HUES48 (cell line): ENCODE measurements at regions not wholly inside any gene's neighbourhood (a gene's known extent, or its start where the extent isn't known, plus 50 kb on each side); places are given as distances from the start of the nearest gene placed in this dataset.
"Not testable (repeated sequence)": the region's sequence is repeated elsewhere in the genome, so short reads cannot be mapped to it uniquely, and the experiment has no call there.

Source experiments
- H3K27ac ChIP-seq: one replicate; pipeline ENCODE4 v1.7.0; 2013; ENCODE audit warnings: low read depth, low read length, inconsistent platforms
- H3K27me3 ChIP-seq: 2 replicates; pipeline ENCODE4 v1.6.1; 2013; ENCODE audit warnings: mild to moderate bottlenecking, low read length; ENCODE audit not compliant: control insufficient read depth, insufficient read depth
- H3K36me3 ChIP-seq: 2 replicates; pipeline ENCODE4 v1.6.1; 2013; ENCODE audit warnings: low read length; ENCODE audit not compliant: control insufficient read depth, insufficient read depth
- H3K4me1 ChIP-seq: 2 replicates; pipeline ENCODE4 v1.6.1; 2013; ENCODE audit warnings: mild to moderate bottlenecking, low read length; ENCODE audit not compliant: control insufficient read depth, insufficient read depth
- H3K4me3 ChIP-seq: 2 replicates; pipeline ENCODE4 v1.5.1; 2013; ENCODE audit warnings: mild to moderate bottlenecking, low read depth, low read length
- H3K9ac ChIP-seq: 2 replicates; pipeline ENCODE4 v1.6.1; 2013; ENCODE audit warnings: mild to moderate bottlenecking, low read depth, low read length, moderate library complexity
- H3K9me3 ChIP-seq: 2 replicates; pipeline ENCODE4 v1.6.1; 2013; ENCODE audit warnings: low read length; ENCODE audit not compliant: control insufficient read depth, insufficient read depth

GRCh38 chr1:233491953-233492620 is 121.8 kb upstream of the KCNK1 start:
- Histone ChIP-seq H3K4me1 (0 out of 2 replicates have a peak, but pooled peaks cover 9% of the 10 kb centered on the region), H3K9ac (no peak overlapping the region), H3K9me3 (peaks cover 5% of the 10 kb centered on the region; the same call in 1 of the 2 replicates), H3K27ac (no peak overlapping the region), H3K27me3 (no peaks in the 10 kb centered on the region), H3K4me3 (no peak overlapping the region), H3K36me3 (no peaks in the 10 kb centered on the region)

- no peak overlapping the region for H3K9ac ChIP-seq
Measured at GRCh38 chr1:233496993-233497392, 116.9 kb upstream of the KCNK1 start.

GRCh38 chr1:233497679-233498078 is 116.2 kb upstream of the KCNK1 start:
- no peaks in the 10 kb centered on the region for H3K36me3 ChIP-seq
- no peaks in the 10 kb centered on the region for H3K27me3 ChIP-seq
- no peak overlapping the region for H3K27ac ChIP-seq
- H3K9ac ChIP-seq: no peak overlapping the region
- H3K4me3 ChIP-seq: no peak overlapping the region
- no peaks in the 10 kb centered on the region for H3K9me3 ChIP-seq
- H3K4me1 ChIP-seq: peaks cover 14% of the 10 kb centered on the region

More at GRCh38 chr1:233496993-233497392, 116.9 kb upstream of the KCNK1 start:
- no peaks in the 10 kb centered on the region for H3K9me3 ChIP-seq
- no peak overlapping the region for H3K27ac ChIP-seq
- H3K4me3 ChIP-seq: no peak overlapping the region
- no peaks in the 10 kb centered on the region for H3K27me3 ChIP-seq
- no peaks in the 10 kb centered on the region for H3K36me3 ChIP-seq
- H3K4me1 ChIP-seq: peaks cover 20% of the 10 kb centered on the region

GRCh38 chr1:233500106-233500505 is 113.8 kb upstream of the KCNK1 start:
- Histone ChIP-seq H3K9ac (no peak overlapping the region), H3K27ac (no peak overlapping the region), H3K36me3 (no peaks in the 10 kb centered on the region), H3K4me3 (no peak overlapping the region), H3K9me3 (no peaks in the 10 kb centered on the region), H3K4me1 (peaks cover 14% of the 10 kb centered on the region), H3K27me3 (no peaks in the 10 kb centered on the region)

DNA sequence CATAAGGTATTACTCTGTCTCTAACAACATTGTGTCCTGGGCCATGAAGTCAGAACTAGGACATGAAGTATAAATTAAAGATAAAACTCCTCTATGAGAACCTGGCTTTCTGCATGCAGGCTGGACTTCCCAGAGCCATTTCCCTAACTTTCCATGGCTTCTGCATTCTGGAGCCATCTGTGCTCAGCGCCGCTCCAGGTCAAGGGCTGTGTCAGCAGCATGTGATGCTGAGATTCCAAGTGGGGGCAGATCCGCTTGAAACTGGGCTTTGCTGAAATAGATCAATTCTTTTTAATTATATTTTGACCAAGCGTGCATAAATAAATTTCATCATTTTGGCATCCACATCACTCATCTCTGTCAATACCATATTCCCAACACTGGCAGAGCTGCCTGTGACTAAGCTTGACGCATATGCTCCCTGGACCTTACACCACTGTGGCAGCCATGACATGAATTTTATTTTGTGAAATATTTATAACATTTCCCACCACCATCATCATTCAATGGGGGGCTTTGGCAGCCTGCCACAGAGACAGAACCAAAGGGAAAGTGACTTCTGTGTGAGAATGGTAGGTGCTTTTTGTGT is 110.4 kb upstream of the KCNK1 start:
- H3K27me3 ChIP-seq: no peaks in the 10 kb centered on the region
- H3K4me3 ChIP-seq: no peak overlapping the region
- no peaks in the 10 kb centered on the region for H3K36me3 ChIP-seq
- peaks cover 14% of the 10 kb centered on the region for H3K4me1 ChIP-seq
- no peaks in the 10 kb centered on the region for H3K9me3 ChIP-seq
- H3K27ac ChIP-seq: no peak overlapping the region
- no peak overlapping the region for H3K9ac ChIP-seq

GRCh38 chr1:233505130-233505529 is 108.8 kb upstream of the KCNK1 start:
- H3K9ac ChIP-seq: no peak overlapping the region
- no peak overlapping the region for H3K4me3 ChIP-seq
- H3K36me3 ChIP-seq: no peaks in the 10 kb centered on the region
- 0 out of 2 replicates have a peak, but pooled peaks cover 4% of the 10 kb centered on the region for H3K4me1 ChIP-seq
- no peaks in the 10 kb centered on the region for H3K9me3 ChIP-seq
- H3K27ac ChIP-seq: no peak overlapping the region
- H3K27me3 ChIP-seq: no peaks in the 10 kb centered on the region

- not testable (repeated sequence) for H3K36me3 ChIP-seq, H3K4me3 ChIP-seq, H3K9ac ChIP-seq, H3K4me1 ChIP-seq, H3K27ac ChIP-seq, H3K27me3 ChIP-seq, H3K9me3 ChIP-seq
Measured at GRCh38 chr1:233505889-233506288, 108.0 kb upstream of the KCNK1 start.

DNA sequence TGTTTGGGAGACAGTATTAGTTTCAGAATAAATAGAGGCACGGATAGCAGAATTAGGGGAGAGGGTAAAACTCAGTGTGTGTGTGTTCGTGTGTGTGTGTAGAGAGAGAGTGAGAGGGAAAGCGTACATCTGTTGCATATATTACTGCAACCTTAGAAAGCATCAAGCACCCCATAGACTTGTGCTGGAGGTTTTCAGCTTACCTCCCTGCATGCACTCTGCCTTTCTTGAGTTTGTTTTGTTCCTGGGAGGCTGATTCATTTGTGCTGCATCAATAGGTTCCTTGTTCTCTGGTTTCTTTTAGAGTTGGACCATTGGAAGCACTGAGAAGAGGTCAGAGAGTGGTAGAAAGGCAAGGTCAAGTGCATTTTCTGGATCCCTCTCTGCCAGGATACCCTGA is 104.4 kb upstream of the KCNK1 start:
- no peaks in the 10 kb centered on the region for H3K36me3 ChIP-seq
- H3K27ac ChIP-seq: no peak overlapping the region
- no peak overlapping the region for H3K9ac ChIP-seq
- H3K27me3 ChIP-seq: no peaks in the 10 kb centered on the region
- no peaks in the 10 kb centered on the region for H3K9me3 ChIP-seq
- no peak overlapping the region for H3K4me3 ChIP-seq
- H3K4me1 ChIP-seq: 0 out of 2 replicates have a peak, but pooled peaks cover 7% of the 10 kb centered on the region

DNA sequence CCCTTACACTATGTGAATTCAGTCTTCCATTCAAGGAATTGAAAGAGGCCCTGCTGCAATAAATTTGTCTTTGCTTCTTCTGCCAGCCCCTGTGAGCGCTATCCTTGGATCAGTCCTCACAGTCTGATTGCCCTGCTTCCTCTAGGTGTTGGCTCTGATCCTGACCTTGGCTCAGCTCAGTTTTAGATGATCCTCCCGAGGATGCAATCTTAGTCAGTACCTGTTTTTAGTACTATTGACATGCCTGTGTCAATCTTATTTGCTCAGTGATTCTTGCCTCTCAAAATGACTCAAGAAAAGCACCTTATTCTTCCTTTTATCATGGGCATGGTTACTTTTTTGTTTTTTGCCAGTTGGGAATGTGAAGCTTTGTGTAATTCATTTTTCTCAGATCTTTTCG is 101.4 kb upstream of the KCNK1 start:
- Histone ChIP-seq H3K27ac (no peak overlapping the region), H3K4me1 (0 out of 2 replicates have a peak, but pooled peaks cover 7% of the 10 kb centered on the region), H3K9me3 (no peaks in the 10 kb centered on the region), H3K27me3 (no peaks in the 10 kb centered on the region), H3K36me3 (no peaks in the 10 kb centered on the region), H3K4me3 (no peak overlapping the region), H3K9ac (no peak overlapping the region)

- Histone ChIP-seq H3K9ac (no peak overlapping the region), H3K4me3 (no peak overlapping the region), H3K9me3 (no peaks in the 10 kb centered on the region), H3K36me3 (no peaks in the 10 kb centered on the region), H3K27me3 (no peaks in the 10 kb centered on the region), H3K27ac (no peak overlapping the region), H3K4me1 (0 out of 2 replicates have a peak, but pooled peaks cover 7% of the 10 kb centered on the region)
Measured at GRCh38 chr1:233513431-233513830, 100.5 kb upstream of the KCNK1 start.

DNA sequence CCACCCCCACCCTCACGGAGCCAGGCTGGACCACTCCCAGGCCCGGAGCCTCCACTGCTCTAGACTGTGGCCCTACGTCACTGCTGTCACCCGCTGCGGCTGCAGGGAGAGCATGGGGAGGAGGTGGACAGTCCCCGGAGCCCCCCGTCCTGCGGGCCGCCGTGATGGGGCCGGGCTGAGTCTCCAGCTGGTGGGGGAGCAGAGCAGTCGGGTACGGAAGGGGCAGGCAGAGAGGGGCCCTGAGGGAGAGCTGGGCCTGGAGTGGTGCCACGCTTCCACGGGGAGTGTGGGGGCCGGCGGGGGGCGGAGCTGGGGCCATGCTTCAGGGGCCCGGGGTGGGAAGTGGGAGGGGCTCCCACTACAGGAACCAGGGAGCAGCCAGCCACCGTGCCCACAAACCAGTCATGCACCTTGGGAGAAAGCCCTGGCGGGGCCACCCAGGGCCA is 98.9 kb upstream of the KCNK1 start:
- Histone ChIP-seq H3K36me3 (no peaks in the 10 kb centered on the region), H3K27ac (no peak overlapping the region), H3K9me3 (no peaks in the 10 kb centered on the region), H3K9ac (no peak overlapping the region), H3K4me3 (no peak overlapping the region), H3K27me3 (no peaks in the 10 kb centered on the region), H3K4me1 (0 out of 2 replicates have a peak, but pooled peaks cover 7% of the 10 kb centered on the region)
